NT2/D1 (cell line): ENCODE measurements at regions not wholly inside any gene's neighbourhood (a gene's known extent, or its start where the extent isn't known, plus 50 kb on each side); places are given as distances from the start of the nearest gene placed in this dataset.

Experiments
- SUZ12 ChIP-seq: IDR thresholded peaks from 2 replicates; pipeline ENCODE4 v1.6.1; 2011; ENCODE audit not compliant: insufficient read length, insufficient read depth; ENCODE audit errors: extremely low read depth
- YY1 ChIP-seq: IDR thresholded peaks from 2 replicates; pipeline ENCODE4 v1.6.1; 2011; ENCODE audit not compliant: insufficient read length, insufficient read depth
- ZNF274 ChIP-seq: IDR thresholded peaks from 2 replicates; pipeline ENCODE4 v1.6.1; 2011; ENCODE audit warnings: mild to moderate bottlenecking, low read depth, low read length

- TF ChIP-seq YY1 (no peak), SUZ12 (no peak), ZNF274 (no peak)
Observed at GRCh38 chr13:33934951-33935371, 117.0 kb downstream of the RFC3 start.
